ENCODE measurements at regions not wholly inside any gene's neighbourhood (a gene's known extent, or its start where the extent isn't known, plus 50 kb on each side); places are given as distances from the start of the nearest gene placed in this dataset.
A peak's percentile ranks its signal among the peaks of the same experiment; 100 is the strongest.
"Not testable (repeated sequence)": the region's sequence is repeated elsewhere in the genome, so short reads cannot be mapped to it uniquely, and the experiment has no call there.

DNA sequence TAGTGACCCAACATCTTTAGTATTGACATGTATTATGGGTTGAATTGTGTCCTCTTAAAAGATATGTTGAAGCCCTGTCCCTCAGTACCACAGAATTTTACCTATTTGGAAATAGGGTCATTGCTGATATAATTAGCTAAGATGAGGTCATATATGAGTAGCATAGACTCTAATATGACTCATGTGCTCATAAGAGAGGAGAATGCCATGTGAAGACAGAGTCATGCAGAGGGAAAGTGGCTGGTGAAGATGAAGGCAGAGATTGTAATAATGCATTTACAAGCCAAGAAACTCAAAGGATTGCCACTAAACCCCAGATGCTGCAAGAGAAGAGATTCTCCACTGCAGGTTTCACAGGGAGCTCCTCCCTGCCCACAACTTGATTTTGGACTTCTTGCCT lies 496.4 kb downstream of the KIF20B start:
- peak; percentile 78 for DNase-seq

DNA sequence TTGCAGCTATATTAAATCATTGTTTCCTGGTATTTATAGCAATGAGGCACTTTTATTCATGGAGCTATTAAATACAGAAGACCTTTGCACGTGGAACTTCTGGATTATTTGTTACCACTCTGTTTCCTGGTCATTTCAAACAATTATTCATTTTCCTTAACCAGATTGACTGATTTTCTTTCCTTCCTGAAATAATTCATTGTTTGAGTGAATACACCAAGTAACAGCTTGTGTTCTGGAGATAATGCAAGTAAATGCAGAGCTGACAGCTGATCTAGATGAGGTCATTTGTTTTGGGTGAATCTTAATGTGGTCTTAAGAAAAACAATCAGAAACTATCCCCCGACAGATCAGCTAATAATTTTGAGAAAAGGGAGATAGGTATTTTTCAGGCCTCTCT lies 497.7 kb downstream of the KIF20B start:
- no peak for DNase-seq

DNA sequence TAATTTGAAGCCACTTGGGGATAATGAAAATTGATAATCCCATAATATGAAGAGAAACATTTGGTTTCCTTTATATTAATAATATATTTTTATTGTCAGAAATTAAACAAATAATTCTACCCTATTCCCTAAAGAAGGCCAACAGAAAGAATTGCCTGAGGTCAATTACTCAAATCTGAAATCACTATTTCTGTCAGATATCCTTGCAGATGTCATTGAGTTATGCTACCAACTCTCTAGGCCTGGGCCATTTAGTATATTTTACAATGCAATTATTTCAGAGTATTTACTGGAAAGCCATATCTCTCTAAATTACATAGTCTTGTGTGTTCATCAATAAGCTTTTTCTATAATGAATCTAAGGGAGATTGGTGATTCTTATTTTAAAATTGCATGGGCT lies 498.1 kb downstream of the KIF20B start:
- DNase-seq, result no peak

DNA sequence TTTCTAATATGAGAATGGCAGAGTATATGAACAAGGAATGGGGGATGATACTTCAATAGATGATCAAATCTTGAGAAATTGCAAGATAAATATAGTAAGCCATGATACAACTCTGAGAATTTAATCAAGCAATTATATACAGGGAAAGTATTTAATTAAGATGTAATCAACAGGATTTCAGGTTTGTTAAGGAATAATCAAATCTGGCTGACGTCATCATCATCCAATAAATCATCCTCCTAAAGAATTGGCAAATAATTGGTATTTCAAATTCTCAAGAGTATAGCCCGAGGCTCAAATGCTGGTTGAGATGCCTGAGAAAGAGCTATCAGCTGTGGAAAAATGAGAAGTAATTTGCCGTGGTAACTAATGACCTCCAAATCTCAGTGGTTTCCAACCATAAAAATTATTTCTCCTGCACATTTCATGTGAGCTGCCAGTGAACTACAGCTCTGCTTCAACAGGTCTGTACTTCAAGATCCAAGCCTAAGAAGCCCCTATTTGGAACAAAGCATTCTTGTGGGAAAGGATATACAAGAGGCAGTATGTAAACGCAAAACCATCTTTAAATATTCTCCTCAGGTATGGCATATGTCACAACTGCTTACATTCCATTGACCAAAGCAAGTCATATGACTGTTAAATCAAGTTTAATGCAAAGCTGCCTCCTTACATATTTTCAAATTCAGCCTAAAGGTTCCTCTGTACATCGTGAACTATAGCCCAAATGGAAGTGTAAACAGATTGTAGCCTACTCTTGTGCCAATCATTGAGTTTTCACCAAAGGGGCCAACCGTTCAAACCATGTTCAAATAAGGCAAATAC lies 503.0 kb downstream of the KIF20B start:
- DNase-seq, result peak; percentile 34

DNA sequence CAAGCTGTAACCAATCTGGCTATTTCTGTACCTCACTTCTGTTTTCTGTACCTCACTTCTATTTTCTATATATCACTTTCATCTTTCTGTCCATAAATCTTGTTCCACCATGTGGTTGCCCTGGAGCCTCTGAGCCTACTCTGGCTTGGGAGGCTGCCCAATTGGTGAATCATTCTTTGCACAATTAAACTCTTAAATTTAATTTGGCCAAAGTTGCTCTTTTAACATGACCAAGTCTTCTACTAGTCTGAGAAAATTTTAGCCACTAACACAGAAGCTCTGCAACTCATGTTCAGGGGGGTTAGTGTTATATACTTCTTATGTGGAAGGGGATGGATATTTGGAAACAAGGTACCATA lies 503.5 kb downstream of the KIF20B start:
- peak; percentile 78 for DNase-seq

DNA sequence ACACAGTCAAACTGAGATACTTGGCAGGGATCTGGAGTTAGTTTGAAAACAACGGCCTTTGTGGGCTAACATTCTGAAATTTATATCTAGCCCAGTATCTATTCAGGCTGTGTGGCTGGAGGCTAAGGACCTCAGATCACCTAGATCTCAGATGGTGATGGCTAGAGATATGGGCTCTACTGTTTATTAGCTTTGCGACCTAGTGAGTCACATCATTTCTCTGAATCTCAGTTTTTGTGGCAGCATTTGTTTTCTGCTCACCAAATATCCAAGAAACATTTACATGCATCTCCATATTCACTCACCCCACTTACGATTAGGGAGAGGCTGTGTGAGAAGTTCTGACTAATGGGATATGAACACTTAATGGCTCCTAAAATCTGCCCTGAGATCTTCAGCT lies 503.9 kb downstream of the KIF20B start:
- no peak for DNase-seq

DNA sequence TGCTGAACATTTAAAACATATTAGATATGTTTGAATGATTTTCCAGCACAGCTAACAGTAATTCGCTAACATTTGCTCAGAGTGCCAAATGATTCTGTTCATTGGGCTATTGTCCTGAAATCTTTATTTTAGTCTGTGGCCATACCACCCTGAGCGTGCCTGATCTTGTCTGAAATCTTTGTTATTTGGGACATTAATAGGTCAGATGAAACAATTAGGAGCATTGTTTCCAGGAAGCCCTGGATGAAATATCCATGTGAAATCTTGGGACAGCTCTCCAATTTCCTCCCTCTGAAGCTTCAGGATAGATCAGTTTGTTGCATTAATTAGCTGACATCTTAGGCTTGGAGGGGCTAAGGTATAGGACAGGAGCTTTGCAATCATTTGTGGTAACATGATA lies 512.0 kb downstream of the KIF20B start:
- no peak for DNase-seq

DNA sequence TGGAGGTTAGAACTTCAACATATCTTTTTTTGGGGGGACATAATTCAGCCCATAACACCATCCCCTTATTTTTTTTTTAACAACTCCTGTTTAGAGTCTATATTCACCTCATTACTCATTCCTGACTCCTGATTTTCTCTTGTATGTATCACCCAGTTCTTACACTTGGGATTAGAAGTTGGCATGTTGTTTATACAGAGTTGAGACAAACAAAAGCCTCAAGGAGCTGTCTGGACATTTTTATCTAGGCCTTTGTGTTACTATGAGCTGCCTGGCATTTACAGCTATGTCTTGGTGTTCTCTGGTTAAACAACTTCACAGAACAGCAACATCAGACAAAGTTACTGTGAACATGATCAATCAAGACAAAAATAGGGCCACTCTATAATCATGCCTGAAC lies 517.5 kb downstream of the KIF20B start:
- no peak for DNase-seq

DNA sequence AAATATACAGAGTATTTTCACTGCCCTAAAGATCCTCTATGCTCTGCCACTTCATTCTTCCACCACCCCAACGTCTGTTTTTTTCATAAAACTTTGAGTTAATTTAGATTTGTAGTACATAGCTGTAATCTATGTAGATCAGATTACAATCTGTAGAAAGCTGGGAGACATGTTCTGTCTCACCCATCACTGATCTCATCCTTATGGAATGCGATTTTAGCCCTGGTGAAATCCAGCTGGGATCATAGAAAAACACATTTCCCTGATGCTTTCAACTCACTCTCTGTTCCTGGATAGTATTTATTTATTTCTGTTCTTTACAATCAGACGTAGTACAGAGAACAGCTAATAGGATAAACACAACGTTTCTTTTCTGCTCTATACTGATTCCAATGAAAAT lies 521.0 kb downstream of the KIF20B start:
- peak; percentile 92 for DNase-seq

DNA sequence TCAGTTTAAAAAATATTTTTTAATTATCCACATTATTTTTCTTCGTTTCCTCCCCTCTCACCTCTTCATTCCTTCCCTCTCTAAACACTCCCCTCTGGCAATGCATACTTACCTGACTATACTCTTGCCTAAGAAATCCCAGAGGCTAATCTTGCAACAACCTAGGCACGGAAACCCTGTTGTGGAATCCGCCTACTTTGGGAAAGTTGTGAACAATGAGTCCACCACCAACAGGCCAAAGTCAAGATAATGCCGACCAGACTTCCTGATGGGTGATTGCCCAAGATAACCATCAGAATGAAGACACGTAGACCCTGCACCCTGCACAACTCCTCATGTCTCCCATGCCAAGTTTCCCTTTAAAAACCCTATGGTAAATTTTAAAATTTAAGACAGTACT lies 521.5 kb downstream of the KIF20B start:
- no peak for DNase-seq

DNA sequence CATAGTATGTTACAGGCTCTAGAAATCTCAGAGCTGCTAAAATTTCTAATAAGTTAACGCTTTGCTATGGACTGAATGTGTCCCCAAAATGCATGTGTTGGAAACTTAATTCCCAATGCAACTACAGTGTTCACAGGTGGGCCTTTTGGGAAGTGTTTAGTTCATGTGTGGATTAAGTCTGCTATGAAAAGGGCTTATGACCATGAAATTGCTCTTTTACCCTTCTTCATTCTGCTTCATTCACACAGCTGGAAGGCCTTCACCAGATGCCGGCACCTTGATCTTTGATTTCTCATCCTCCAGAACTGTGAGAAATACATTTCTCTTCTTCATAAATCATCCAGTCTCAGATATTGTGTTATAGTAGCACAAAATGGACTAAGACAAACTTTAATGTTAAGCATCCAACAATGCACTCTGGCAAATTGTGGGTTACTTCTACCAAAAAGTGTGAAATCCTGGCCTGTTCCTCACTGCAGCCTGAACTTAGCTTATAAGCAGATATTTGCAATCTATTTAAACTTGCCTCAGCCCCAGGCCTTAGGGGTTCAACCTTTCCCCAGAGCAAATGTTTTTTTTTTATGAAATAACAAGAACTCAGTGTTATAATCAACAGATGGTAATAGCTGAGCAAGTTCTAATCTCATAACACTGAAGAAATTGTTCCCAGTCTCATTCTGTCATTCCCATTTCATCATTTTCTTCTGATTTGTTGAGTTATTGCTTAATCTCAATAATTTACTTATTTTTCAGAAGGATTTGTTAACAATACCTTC lies 523.6 kb downstream of the KIF20B start:
- DNase-seq, result no peak

DNA sequence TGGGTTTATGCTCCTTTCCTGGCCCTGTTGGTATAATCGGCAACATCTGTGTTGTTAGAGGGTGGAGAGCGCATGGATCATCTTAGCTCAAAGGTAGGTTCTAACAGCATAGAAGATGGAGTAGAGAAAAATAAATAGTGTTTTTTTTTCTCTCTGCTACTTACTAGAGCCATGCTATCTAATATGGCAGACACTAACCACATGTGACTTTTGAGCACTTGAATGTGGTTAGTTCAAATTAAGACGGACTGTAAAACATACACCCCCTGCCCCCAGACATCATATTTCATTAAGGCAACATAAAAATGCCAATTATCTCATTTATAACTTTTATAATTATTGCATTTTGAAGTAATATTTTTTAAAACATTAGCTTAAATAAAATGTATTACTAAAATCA lies 525.1 kb downstream of the KIF20B start:
- no peak for DNase-seq

DNA sequence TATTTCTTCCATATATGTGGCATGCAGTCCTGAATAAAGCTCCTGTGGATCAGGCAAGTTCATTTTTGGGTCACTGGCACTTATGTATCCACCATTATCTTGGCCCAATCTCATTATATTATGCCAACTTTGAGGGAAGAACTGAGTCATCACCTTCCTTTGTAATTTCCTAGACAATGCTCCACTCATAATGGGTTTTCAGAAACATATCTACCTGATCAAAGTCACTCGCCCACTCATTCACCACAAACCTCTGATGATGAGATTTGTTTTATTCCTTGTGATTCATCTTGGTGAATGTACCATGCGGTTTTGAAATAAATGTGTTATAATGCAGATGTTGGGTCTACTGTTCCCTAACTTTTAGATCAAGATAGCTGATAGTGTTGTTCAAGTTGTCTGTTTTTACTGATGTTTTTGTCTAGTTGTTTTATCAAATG lies 525.8 kb downstream of the KIF20B start:
- peak; percentile 93 for DNase-seq

DNA sequence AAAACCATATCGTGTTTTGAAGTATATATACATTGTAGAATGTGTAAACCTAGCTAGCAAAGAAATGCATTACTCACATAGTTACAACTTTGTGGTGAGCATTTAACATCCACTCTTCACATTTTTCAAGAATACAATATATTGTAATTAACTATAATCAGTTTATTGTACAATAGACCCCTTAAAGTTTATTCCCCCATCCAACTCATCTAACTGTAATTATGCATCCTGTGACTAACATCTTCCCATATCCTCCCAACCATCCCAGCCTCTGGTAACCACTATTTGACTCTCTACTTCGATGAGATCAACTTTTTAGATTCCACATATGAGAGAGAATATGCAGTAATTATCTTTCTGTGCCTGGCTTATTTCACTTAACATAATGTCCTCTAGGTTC lies 526.4 kb downstream of the KIF20B start:
- peak; percentile 71 for DNase-seq

DNA sequence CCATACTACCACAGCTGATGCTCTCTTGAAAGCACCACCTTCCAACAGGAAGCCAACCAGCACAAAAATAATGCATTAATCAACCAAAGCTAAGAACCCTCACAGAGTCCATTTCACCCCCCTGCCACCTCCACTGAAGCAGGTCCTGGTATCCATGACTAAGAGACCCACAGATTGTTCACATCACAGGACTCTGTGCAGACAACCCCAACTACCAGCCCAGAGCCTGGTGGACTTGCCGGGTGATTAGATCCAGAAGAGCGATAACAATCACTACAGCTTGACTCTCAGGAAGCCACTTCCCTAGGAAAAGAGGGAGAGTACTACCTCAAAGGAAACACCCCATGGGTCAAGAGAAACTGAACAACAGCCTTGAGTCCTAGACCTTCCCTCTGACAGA lies 528.1 kb downstream of the KIF20B start:
- DNase-seq, result no peak

DNA sequence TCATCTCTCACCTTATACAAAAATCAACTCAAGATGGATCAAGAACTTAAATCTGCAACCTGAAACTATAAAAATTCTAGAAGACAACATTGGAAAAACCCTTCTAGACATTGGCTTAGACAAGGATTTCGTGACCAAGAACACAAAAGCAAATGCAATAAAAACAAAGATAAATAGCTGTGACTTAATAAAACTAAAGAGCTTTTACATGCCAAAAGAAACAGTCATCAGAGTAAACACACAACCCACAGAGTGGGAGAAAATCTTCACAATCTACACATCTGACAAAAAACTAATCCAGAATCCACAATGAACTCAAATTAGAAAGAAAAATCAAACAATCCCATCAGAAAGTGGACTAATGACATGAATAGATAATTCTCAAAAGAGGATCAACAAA lies 532.4 kb downstream of the KIF20B start:
- not testable (repeated sequence) for DNase-seq

DNA sequence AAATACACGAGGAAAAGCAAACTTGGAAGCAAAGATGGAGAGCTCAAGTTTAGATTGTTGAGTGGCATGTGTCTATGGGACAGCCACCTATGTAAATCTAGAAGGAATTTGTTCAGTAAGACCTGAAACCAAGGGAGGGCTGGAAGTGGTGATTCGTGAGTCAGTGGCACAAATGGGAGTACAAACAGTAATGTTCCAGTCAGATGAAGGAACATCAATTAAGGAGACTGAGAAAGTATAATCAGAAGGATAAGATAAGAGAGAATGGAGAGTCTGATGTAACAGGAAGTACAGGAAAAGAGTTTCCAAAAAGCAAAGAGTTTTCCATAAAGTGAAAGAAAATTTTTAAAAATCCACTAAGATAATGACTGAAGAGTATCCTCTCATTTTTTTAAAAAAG lies 544.2 kb downstream of the KIF20B start:
- DNase-seq, result no peak

DNA sequence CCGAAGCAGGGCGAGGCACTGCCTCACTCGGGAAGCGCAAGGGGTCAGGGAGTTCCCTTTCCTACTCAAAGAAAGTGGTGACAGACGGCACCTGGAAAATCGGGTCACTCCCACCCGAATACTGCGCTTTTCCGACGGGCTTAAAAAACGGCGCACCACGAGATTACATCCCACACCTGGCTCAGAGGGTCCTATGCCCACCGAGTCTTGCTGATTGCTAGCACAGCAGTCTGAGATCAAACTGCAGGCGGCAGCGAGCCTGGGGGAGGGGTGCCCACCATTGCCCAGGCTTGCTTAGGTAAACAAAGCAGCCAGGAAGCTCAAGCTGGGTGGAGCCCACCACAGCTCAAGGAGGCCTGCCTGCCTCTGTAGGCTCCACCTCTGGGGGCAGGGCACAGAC lies 549.4 kb downstream of the KIF20B start:
- not testable (repeated sequence) for DNase-seq

DNA sequence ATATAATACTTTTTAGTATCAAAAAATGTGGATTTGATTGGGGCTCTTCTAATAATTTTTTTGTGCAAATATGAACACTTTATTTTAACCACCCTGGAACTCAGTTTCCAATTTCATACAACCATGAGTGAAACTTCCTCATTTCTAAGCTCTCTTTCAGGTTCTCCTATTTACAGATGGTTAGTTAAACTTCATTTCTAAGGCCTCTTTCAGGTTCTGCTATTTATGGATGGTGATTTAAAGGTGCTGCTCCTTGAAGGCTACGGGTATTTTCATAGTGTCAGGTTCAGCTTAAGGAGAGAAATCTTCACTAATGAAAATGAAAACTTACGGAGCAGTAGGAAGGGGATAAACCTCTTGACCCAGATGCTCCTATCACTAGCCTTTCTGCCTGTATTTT lies 568.3 kb downstream of the KIF20B start:
- no peak for DNase-seq

DNA sequence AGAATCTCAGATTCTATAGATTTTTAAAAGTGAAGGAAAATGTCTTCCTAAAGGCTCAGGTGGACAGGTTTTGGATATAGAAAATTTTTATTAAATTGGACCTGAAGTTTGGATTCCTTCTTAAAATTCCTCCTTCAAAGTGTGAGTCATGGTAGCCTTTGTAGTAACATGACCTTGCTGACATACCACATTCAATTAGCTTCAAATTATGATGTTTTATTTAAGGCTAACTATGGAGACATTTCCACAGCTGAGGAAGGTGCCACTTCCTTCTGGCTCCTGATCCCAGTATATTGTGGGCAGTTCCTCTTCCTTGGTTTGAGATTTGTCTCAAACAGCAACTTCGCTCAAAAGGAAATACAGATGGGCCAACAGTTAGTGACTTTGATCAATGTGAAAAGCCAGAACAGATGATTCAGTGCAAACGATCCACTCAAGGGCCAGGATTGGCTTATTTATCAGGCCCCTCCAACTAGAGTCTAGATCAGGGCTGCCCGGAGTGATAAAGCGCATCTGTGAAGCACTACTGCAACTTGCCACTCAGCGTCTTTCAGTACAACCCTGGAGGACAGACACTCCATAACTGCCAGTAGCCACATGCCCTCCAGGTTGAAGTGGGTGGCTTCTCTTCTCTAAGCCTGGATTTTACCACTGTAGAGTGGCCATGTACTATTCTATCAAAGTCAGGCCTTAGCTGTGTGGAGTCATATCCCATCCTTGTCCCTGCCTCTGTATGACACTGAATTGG lies 573.5 kb downstream of the KIF20B start:
- DNase-seq, result peak; percentile 8

DNA sequence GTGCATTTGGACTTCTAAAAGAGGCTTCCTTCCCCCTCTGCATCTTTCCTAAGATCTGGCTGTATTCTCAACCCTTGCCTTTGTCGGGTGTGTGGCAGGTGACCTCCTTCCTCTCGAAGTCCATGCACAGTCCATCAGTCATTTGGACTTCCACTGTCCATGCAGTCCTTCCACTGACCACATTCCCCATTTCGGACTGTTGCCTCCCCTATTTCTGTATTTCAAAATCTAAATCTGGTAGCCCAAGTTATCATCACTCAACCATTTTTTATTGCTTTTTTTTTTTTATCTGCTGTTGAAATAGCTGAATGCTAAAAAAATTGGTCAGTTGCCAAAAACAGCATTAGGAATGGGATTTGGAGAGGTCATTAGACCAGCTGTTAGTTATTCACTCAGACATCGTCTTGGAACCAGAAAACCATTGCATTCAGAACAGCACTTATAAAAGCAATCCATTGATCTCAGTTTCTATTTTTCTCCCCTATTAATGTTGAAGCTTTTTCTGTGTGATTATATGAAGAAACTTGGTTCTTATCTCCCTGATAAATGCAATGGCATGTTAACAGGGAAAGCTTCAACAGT lies 575.6 kb downstream of the KIF20B start:
- DNase-seq, result peak; percentile 40

DNA sequence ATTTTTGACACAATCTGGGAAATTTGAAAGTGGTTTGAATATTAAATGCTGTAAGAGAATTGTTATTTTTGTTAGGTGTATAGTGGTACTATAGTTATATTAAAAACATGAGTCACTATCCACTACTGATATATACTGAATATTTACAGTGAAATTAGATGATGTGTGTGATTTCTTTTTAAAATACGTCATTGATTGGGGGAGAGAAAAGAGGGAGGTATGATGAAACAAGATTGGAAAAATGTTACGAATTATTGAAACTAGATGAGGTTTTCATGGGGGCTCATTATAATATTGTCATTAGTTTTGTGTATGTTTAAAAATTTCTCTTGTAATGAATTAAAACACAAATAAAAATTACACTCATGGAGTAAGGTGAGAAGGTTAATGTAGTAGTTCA lies 571.4 kb downstream of the HTR7 start:
- DNase-seq, result no peak

DNA sequence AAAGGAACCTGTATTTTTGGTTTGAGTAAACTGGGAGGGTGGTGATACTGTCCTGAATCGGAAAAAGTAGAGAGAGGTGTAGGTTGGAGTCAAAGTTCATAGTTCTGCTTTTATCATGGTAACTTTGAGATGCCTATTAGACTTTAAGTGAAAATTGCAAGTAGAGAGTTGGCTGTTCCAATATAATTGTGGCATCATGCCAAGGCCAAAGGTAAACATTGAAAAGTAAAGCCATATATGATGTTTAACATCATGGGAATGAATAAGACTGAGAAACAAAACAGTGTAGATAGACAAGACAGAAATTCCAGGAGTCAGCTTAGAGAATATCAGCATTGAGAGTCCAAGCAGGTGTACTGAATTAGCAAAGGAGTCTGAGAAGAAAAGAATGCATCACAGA lies 570.9 kb downstream of the HTR7 start:
- no peak for DNase-seq
